ACC112 (cell line): ENCODE measurements at regions not wholly inside any gene's neighbourhood (a gene's known extent, or its start where the extent isn't known, plus 50 kb on each side); places are given as distances from the start of the nearest gene placed in this dataset.

Experiments used
- H2AFZ ChIP-seq: fragments of 200-600 bp; sonication (generic); one replicate; pipeline ENCODE4 v1.6.0; 2017; ENCODE audit warnings: antibody characterized with exemption, low read length; ENCODE audit not compliant: unreplicated experiment
- H3K27ac ChIP-seq: fragments of 200-600 bp; sonication (generic); 2 replicates; pipeline ENCODE4 v1.5.1; 2014; ENCODE audit warnings: low read depth, mild to moderate bottlenecking, antibody characterized with exemption, low read length, moderate library complexity
- H3K27me3 ChIP-seq: fragments of 200-600 bp; sonication (generic); 2 replicates; pipeline ENCODE4 v1.6.1; 2014; ENCODE audit warnings: mild to moderate bottlenecking, antibody characterized with exemption, low read length, moderate library complexity, mixed read lengths; ENCODE audit not compliant: insufficient read depth
- H3K36me3 ChIP-seq: fragments of 200-600 bp; sonication (generic); 2 replicates; pipeline ENCODE4 v1.6.1; 2016; ENCODE audit warnings: mild to moderate bottlenecking, antibody characterized with exemption, low read length, moderate library complexity, mixed read lengths; ENCODE audit not compliant: insufficient read depth
- H3K4me1 ChIP-seq: fragments of 200-600 bp; sonication (generic); one replicate; pipeline ENCODE4 v1.6.1; 2016; ENCODE audit warnings: low read length, mixed read lengths; ENCODE audit not compliant: insufficient read depth, unreplicated experiment, control insufficient read depth
- H3K4me3 ChIP-seq: fragments of 200-600 bp; sonication (generic); 2 replicates; pipeline ENCODE4 v1.5.1; 2014; ENCODE audit warnings: mild to moderate bottlenecking, low read depth, low read length
- H3K79me2 ChIP-seq: fragments of 200-600 bp; sonication (generic); one replicate; pipeline ENCODE4 v1.6.0; 2016; ENCODE audit warnings: low read length; ENCODE audit not compliant: control insufficient read depth, unreplicated experiment, insufficient read depth

- Histone ChIP-seq H3K36me3 (no peaks in the 10 kb centered on the region), H3K79me2 (no peaks in the 10 kb centered on the region), H2AFZ (no peak overlapping the region), H3K4me3 (no peak overlapping the region), H3K27ac (no peak overlapping the region), H3K27me3 (no peaks in the 10 kb centered on the region), H3K4me1 (no peaks in the 10 kb centered on the region)
These were observed 207.5 kb downstream of the TENT4A start for GRCh38 chr5:6920628-6921256.

- Histone ChIP-seq H3K4me1 (no peaks in the 10 kb centered on the region), H3K36me3 (no peaks in the 10 kb centered on the region), H3K4me3 (no peak overlapping the region), H3K79me2 (no peaks in the 10 kb centered on the region), H2AFZ (no peak overlapping the region), H3K27me3 (no peaks in the 10 kb centered on the region), H3K27ac (no peak overlapping the region)
These were observed 213.3 kb downstream of the TENT4A start for GRCh38 chr5:6926491-6927038.

- Histone ChIP-seq H3K36me3 (no peaks in the 10 kb centered on the region), H3K27me3 (no peaks in the 10 kb centered on the region), H3K4me1 (no peaks in the 10 kb centered on the region), H3K27ac (no peak overlapping the region), H3K79me2 (no peaks in the 10 kb centered on the region), H2AFZ (no peak overlapping the region), H3K4me3 (no peak overlapping the region)
These were observed 222.8 kb downstream of the TENT4A start for GRCh38 chr5:6936031-6936430.

- H2AFZ ChIP-seq: no peak overlapping the region
- H3K27ac ChIP-seq: no peak overlapping the region
- H3K36me3 ChIP-seq: no peaks in the 10 kb centered on the region
- no peak overlapping the region for H3K4me3 ChIP-seq
- H3K27me3 ChIP-seq: no peaks in the 10 kb centered on the region
- no peaks in the 10 kb centered on the region for H3K79me2 ChIP-seq
- H3K4me1 ChIP-seq: no peaks in the 10 kb centered on the region
These were observed 224.4 kb downstream of the TENT4A start for GRCh38 chr5:6937677-6938076.

- H3K4me1 ChIP-seq: no peaks in the 10 kb centered on the region
These were observed 228.4 kb downstream of the TENT4A start for GRCh38 chr5:6941631-6942030.

GRCh38 chr5:6943197-6944112 lies 230.2 kb downstream of the TENT4A start:
- no peaks in the 10 kb centered on the region for H3K4me1 ChIP-seq
- no peaks in the 10 kb centered on the region for H3K27me3 ChIP-seq
- no peak overlapping the region for H3K4me3 ChIP-seq
- no peaks in the 10 kb centered on the region for H3K79me2 ChIP-seq
- no peaks in the 10 kb centered on the region for H3K36me3 ChIP-seq
- H2AFZ ChIP-seq: no peak overlapping the region
- H3K27ac ChIP-seq: no peak overlapping the region

More at GRCh38 chr5:6941631-6942030, 228.4 kb downstream of the TENT4A start:
- Histone ChIP-seq H3K27me3 (no peaks in the 10 kb centered on the region), H3K36me3 (no peaks in the 10 kb centered on the region), H3K4me3 (no peak overlapping the region), H3K27ac (no peak overlapping the region), H2AFZ (no peak overlapping the region), H3K79me2 (no peaks in the 10 kb centered on the region)

GRCh38 chr5:6948562-6948961 lies 235.3 kb downstream of the TENT4A start:
- H3K79me2 ChIP-seq: no peaks in the 10 kb centered on the region
- H3K4me3 ChIP-seq: no peak overlapping the region
- H3K36me3 ChIP-seq: no peaks in the 10 kb centered on the region
- no peaks in the 10 kb centered on the region for H3K27me3 ChIP-seq
- no peaks in the 10 kb centered on the region for H3K4me1 ChIP-seq
- no peak overlapping the region for H2AFZ ChIP-seq
- no peak overlapping the region for H3K27ac ChIP-seq

- Histone ChIP-seq H3K27me3 (no peaks in the 10 kb centered on the region), H3K79me2 (no peaks in the 10 kb centered on the region), H3K4me1 (no peaks in the 10 kb centered on the region), H3K4me3 (no peak overlapping the region), H3K36me3 (no peaks in the 10 kb centered on the region), H2AFZ (no peak overlapping the region), H3K27ac (no peak overlapping the region)
These were observed 236.0 kb downstream of the TENT4A start for GRCh38 chr5:6949230-6949629.

- Histone ChIP-seq H2AFZ (no peak overlapping the region), H3K27me3 (no peaks in the 10 kb centered on the region), H3K4me1 (no peaks in the 10 kb centered on the region), H3K27ac (no peak overlapping the region), H3K79me2 (no peaks in the 10 kb centered on the region), H3K4me3 (no peak overlapping the region), H3K36me3 (no peaks in the 10 kb centered on the region)
These were observed 237.0 kb downstream of the TENT4A start for GRCh38 chr5:6950250-6950649.

- no peaks in the 10 kb centered on the region for H3K4me1 ChIP-seq
- H3K79me2 ChIP-seq: no peaks in the 10 kb centered on the region
- H3K36me3 ChIP-seq: no peaks in the 10 kb centered on the region
- H3K27ac ChIP-seq: no peak overlapping the region
- H2AFZ ChIP-seq: no peak overlapping the region
- H3K4me3 ChIP-seq: no peak overlapping the region
- no peaks in the 10 kb centered on the region for H3K27me3 ChIP-seq
These were observed 237.6 kb downstream of the TENT4A start for GRCh38 chr5:6950860-6951259.
